GM20000 (cell line): ENCODE measurements at regions not wholly inside any gene's neighbourhood (a gene's known extent, or its start where the extent isn't known, plus 50 kb on each side); places are given as distances from the start of the nearest gene placed in this dataset.

ENCODE experiments used
- DNase-seq: peaks from one replicate; pipeline ENCODE4 v3.0.0; 2012; ENCODE audit warnings: low spot score
- TF ChIP-seq, protein P1 (sequence below): IDR thresholded peaks from 2 replicates; pipeline ENCODE4 v1.5.1; 2012; ENCODE audit warnings: mild to moderate bottlenecking, control low read depth; ENCODE audit errors: extremely low read depth, missing control alignments

DNA sequence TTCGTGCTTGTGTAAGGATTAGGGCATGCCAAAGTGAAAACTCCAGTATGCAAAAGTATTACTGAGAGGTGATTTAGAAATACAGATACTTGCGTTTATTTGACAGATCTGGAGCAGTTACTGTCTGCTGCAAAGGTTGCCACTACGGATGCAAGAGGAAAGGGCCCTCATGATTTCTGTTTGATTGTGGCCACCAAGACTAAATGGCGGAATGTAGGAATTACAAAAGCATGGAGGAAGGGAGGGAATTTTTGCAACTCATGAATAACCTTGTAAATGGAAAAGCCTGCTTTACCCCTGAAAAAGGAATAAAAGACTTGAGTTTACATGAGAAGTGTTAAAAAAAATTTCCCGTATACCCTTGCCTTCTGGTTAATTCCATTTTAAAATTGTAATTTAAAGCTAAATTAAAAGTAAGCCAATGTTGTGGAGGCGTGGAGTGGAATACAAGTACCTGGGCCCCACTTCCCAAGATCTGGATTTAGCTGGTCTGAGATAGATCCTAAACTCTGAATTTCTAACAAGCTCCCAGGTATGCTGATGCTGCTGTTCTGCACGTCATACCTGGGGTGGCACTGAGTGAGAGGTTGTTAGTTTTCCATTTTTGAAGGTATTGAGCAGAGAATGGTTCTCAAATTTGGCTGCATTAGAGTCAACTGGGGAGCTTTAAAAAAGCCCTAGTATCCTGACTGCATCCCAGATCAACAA is 56.6 kb upstream of the NKX2-2 start:
- TF ChIP-seq, protein P1, sequence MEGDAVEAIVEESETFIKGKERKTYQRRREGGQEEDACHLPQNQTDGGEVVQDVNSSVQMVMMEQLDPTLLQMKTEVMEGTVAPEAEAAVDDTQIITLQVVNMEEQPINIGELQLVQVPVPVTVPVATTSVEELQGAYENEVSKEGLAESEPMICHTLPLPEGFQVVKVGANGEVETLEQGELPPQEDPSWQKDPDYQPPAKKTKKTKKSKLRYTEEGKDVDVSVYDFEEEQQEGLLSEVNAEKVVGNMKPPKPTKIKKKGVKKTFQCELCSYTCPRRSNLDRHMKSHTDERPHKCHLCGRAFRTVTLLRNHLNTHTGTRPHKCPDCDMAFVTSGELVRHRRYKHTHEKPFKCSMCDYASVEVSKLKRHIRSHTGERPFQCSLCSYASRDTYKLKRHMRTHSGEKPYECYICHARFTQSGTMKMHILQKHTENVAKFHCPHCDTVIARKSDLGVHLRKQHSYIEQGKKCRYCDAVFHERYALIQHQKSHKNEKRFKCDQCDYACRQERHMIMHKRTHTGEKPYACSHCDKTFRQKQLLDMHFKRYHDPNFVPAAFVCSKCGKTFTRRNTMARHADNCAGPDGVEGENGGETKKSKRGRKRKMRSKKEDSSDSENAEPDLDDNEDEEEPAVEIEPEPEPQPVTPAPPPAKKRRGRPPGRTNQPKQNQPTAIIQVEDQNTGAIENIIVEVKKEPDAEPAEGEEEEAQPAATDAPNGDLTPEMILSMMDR = no peak

DNA sequence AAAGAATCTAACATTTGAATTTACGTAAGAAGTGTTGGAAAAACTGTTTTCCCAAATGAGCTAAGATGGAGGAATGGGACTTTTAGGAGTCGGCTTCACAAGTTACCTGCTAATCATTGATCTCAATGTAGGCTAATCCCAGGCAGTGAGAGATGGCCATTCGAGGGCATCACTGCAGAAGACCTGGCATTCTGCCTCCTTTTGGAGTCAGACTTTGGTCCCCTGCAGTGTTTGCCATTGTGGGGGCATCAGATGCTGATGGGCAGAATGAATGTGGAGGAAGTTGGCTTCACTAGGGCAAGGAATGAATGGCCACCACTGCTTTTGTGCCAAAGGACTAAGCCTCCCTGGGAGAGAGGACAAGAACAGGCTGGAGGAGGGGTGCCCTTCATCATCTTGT is 55.7 kb upstream of the NKX2-2 start:
- TF ChIP-seq, protein P1 = no peak
- DNase-seq = no peak

More for the DNA sequence above, 56.6 kb upstream of the NKX2-2 start:
- DNase-seq = no peak

- no peak for DNase-seq
- TF ChIP-seq, protein P1 = no peak
Measured at GRCh38 chr20:21564127-21564773, 50.4 kb upstream of the NKX2-2 start.
